ENCODE measurements at regions not wholly inside any gene's neighbourhood (a gene's known extent, or its start where the extent isn't known, plus 50 kb on each side); places are given as distances from the start of the nearest gene placed in this dataset.

DNA sequence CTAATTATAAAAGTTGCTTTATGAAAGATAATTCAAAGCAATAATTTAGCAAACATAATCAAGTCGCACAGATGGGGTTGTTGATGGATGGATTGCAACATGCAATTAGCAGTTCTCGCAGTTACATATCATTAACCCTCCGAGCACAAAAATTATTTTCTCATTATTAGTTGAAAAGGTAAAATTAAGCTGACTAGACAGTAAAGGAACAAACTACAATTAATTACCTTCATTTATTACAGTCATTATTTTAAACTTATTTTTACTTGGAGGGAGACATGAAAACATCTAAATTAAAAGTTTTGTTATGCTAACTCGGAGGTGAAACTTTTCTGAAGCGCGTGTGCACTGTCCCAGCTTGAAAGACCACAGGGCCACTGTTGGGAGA, 146.9 kb downstream of the PHETA1 start:
- ATAC-seq (ENCODE audit: insufficient number of reproducible peaks, low FRiP score, low read depth) (no peak), DNase-seq (ENCODE audit: low spot score) (no peak)
- H3K27ac ChIP-seq: no peak overlapping the region
- TF ChIP-seq, protein P1, sequence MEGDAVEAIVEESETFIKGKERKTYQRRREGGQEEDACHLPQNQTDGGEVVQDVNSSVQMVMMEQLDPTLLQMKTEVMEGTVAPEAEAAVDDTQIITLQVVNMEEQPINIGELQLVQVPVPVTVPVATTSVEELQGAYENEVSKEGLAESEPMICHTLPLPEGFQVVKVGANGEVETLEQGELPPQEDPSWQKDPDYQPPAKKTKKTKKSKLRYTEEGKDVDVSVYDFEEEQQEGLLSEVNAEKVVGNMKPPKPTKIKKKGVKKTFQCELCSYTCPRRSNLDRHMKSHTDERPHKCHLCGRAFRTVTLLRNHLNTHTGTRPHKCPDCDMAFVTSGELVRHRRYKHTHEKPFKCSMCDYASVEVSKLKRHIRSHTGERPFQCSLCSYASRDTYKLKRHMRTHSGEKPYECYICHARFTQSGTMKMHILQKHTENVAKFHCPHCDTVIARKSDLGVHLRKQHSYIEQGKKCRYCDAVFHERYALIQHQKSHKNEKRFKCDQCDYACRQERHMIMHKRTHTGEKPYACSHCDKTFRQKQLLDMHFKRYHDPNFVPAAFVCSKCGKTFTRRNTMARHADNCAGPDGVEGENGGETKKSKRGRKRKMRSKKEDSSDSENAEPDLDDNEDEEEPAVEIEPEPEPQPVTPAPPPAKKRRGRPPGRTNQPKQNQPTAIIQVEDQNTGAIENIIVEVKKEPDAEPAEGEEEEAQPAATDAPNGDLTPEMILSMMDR (IDR thresholded peaks at IDR 0.05): no peak
- no peaks in the 10 kb centered on the region for H3K4me1 ChIP-seq (ENCODE audit: control insufficient read depth in 1 of 2, low read depth in 2 of 2)
- no peaks in the 10 kb centered on the region for H3K27me3 ChIP-seq (replicated peaks; ENCODE audit: insufficient read depth)
- no peaks in the 10 kb centered on the region for H3K36me3 ChIP-seq
- no peak overlapping the region for H3K4me3 ChIP-seq
- no peaks in the 10 kb centered on the region for H3K9me3 ChIP-seq

DNA sequence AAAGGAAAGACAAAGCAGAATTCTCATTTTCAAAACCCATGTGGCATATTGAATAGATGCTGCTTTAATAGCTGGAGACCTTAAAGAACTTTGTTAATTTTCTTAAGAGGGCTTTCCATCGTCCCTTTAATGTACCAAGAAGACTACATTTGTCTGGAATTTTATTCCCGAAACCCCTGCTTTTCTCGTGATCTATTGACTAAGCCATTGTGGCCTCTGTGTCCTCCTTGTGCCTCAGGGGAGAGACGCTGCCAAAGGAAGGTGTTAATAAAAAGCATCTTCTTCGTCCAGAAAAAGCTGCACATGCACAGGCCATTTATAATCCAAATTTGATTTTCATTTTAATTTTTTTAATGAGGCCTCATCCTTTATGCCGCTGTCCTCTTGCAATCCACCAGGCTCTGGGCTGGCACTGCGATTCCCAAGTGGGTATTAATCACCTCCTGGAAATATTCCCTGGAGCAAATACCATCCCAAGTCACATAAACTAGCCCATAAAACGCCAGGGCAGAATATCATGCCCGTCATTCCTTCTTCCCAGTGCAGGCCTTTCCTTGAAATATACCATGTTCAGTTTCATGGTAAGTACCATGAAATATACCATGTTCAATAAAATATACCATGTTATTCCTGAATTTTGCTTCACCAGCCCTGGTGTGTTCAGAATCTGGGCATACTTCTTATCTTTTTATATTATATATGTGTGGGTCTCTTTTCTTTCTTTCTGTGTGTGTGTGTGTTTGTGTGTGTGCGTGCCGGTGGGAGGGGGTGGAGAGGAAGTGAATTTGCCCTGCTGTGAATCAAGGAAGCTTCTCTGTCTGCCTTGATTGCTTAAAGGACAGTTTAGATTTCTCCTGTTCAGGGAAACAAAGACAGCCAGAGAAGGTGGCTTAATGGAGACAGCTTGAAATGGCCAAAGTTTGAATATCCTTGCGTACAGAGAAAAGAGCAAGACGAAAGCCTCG, 147.6 kb downstream of the PHETA1 start:
- no peak for DNase-seq (ENCODE audit: low spot score)

DNA sequence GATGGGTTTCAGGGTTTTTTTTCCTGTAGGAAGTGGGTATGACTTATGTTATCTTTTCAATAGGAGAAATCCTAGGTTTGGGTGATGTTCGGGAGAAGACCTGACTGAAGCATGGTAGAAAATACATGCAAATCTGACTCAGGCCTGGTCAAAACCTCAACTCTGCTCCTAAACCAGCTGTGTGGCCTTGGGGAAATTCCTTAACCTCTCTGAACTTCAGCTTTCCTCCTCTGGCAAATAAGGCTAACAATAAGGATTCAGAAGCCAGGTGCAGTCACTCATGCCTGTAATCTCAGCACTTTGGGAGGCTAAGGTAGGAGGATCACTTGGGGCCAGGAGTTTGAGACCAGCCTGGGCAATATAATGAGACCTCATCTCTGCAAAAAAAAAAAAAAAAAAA, 148.5 kb downstream of the PHETA1 start:
- Histone ChIP-seq H3K4me3 (no peak overlapping the region), H3K36me3 (no peaks in the 10 kb centered on the region), H3K4me1 (ENCODE audit: control insufficient read depth in 1 of 2, low read depth in 2 of 2) (no peaks in the 10 kb centered on the region), H3K27ac (no peak overlapping the region), H3K27me3 (replicated peaks; ENCODE audit: insufficient read depth) (no peaks in the 10 kb centered on the region), H3K9me3 (no peaks in the 10 kb centered on the region)
- TF ChIP-seq, protein P1 (IDR thresholded peaks at IDR 0.05): no peak
- no peak for DNase-seq (ENCODE audit: low spot score)
- ATAC-seq (ENCODE audit: insufficient number of reproducible peaks, low FRiP score, low read depth): no peak

More for the DNA sequence above, 147.6 kb downstream of the PHETA1 start:
- no peak overlapping the region for H3K4me3 ChIP-seq
- H3K27me3 ChIP-seq (replicated peaks; ENCODE audit: insufficient read depth): no peaks in the 10 kb centered on the region
- no peaks in the 10 kb centered on the region for H3K9me3 ChIP-seq
- TF ChIP-seq, protein P1 (IDR thresholded peaks at IDR 0.05): no peak
- no peaks in the 10 kb centered on the region for H3K36me3 ChIP-seq
- no peak for ATAC-seq (ENCODE audit: insufficient number of reproducible peaks, low FRiP score, low read depth)
- no peaks in the 10 kb centered on the region for H3K4me1 ChIP-seq (ENCODE audit: control insufficient read depth in 1 of 2, low read depth in 2 of 2)
- H3K27ac ChIP-seq: no peak overlapping the region

DNA sequence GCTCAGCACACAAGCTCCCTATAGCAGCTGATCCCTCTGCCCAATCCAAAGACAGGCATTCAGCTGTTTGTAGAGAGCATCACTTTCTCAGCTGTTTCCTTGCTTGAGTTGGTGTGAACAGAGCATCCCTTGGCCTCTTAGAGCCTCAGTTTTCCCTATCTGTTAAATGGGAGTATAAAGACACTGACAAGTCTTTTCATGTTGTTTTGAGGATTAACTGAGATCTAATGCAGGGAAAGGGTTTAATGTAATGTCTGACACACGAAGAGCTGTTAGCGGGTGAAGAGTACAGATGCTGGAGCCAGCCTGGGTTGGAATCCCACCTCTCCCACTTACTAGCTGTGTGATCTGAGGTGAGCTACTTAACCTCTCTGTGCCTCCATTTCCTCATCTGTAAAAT, 149.5 kb downstream of the PHETA1 start:
- TF ChIP-seq, protein P1 (IDR thresholded peaks at IDR 0.05): no peak
- H3K27ac ChIP-seq: no peak overlapping the region
- no peaks in the 10 kb centered on the region for H3K27me3 ChIP-seq (replicated peaks; ENCODE audit: insufficient read depth)
- H3K9me3 ChIP-seq: no peaks in the 10 kb centered on the region
- DNase-seq (ENCODE audit: low spot score): no peak
- no peaks in the 10 kb centered on the region for H3K36me3 ChIP-seq
- no peaks in the 10 kb centered on the region for H3K4me1 ChIP-seq (ENCODE audit: control insufficient read depth in 1 of 2, low read depth in 2 of 2)
- ATAC-seq (ENCODE audit: insufficient number of reproducible peaks, low FRiP score, low read depth): no peak
- H3K4me3 ChIP-seq: no peak overlapping the region

DNA sequence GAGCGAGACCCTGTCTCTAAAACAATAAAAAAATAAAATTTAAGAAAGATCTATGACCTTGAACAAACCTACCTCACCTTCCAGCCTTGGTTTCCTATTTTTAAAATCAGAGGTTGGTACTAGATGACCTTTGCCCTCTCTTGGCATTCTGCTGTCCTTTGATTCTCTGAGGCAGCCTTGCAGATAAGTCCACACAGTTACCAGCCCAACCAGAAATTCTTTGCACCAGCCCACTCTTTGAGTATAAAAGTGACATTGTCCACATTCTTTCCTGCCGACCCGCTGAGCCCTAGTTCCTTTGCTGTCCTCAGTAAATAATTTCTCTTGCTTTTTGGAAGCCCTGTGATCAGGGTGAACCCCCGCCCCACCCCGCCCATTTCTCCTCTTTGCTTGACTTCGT, 150.4 kb downstream of the PHETA1 start:
- Histone ChIP-seq H3K4me3 (no peak overlapping the region), H3K27ac (no peak overlapping the region), H3K36me3 (no peaks in the 10 kb centered on the region), H3K9me3 (no peaks in the 10 kb centered on the region), H3K4me1 (ENCODE audit: control insufficient read depth in 1 of 2, low read depth in 2 of 2) (no peaks in the 10 kb centered on the region), H3K27me3 (replicated peaks; ENCODE audit: insufficient read depth) (no peaks in the 10 kb centered on the region)
- ATAC-seq (ENCODE audit: insufficient number of reproducible peaks, low FRiP score, low read depth): no peak
- no peak for DNase-seq (ENCODE audit: low spot score)
- TF ChIP-seq, protein P1 (IDR thresholded peaks at IDR 0.05): no peak

All from thoracic aorta (tissue), 2 donors.